Middle frontal gyrus (tissue), 1 donor: ENCODE measurements at regions not wholly inside any gene's neighbourhood (a gene's known extent, or its start where the extent isn't known, plus 50 kb on each side); places are given as distances from the start of the nearest gene placed in this dataset.
"Not testable (repeated sequence)": the region's sequence is repeated elsewhere in the genome, so short reads cannot be mapped to it uniquely, and the experiment has no call there.

Experiments
- DNase-seq: peaks from one replicate; pipeline ENCODE4 v3.0.0-alpha.2; 2015; ENCODE audit warnings: low spot score; ENCODE audit errors: extremely low spot score

- DNase-seq: no peak
Measured at GRCh38 chr5:173496129-173496882, 120.1 kb downstream of the BOD1 start.

GRCh38 chr5:173495225-173495904, 121.1 kb downstream of the BOD1 start:
- DNase-seq: no peak

- no peak for DNase-seq
Measured at GRCh38 chr5:173494446-173494845, 122.0 kb downstream of the BOD1 start.

- no peak for DNase-seq
Measured at GRCh38 chr5:173493846-173494245, 122.6 kb downstream of the BOD1 start.

GRCh38 chr5:173493040-173493439, 123.4 kb downstream of the BOD1 start:
- no peak for DNase-seq

GRCh38 chr5:173490681-173491080, 125.8 kb downstream of the BOD1 start:
- DNase-seq: no peak

- no peak for DNase-seq
Measured at GRCh38 chr5:173488144-173488543, 128.3 kb downstream of the BOD1 start.

- DNase-seq: no peak
Measured at GRCh38 chr5:173487300-173487699, 129.2 kb downstream of the BOD1 start.

- no peak for DNase-seq
Measured at GRCh38 chr5:173486355-173487225, 129.9 kb downstream of the BOD1 start.

GRCh38 chr5:173484569-173484968, 131.9 kb downstream of the BOD1 start:
- DNase-seq: no peak

GRCh38 chr5:173483599-173483998, 132.9 kb downstream of the BOD1 start:
- not testable (repeated sequence) for DNase-seq

- no peak for DNase-seq
Measured at GRCh38 chr5:173483160-173483559, 133.3 kb downstream of the BOD1 start.

- DNase-seq: no peak
Measured at GRCh38 chr5:173481821-173482220, 134.6 kb downstream of the BOD1 start.

- DNase-seq: no peak
Measured at GRCh38 chr5:173480896-173481295, 135.6 kb downstream of the BOD1 start.

GRCh38 chr5:173479711-173480110, 136.7 kb downstream of the BOD1 start:
- no peak for DNase-seq

- DNase-seq: no peak
Measured at GRCh38 chr5:173477345-173478040, 139.0 kb downstream of the BOD1 start.

GRCh38 chr5:173475780-173476179, 140.7 kb downstream of the BOD1 start:
- DNase-seq: no peak

- no peak for DNase-seq
Measured at GRCh38 chr5:173474881-173475287, 141.6 kb downstream of the BOD1 start.

GRCh38 chr5:173473288-173473687, 143.2 kb downstream of the BOD1 start:
- DNase-seq: no peak

- DNase-seq: no peak
Measured at GRCh38 chr5:173472784-173473278, 143.6 kb downstream of the BOD1 start.

- peak; percentile 86 for DNase-seq
Measured at GRCh38 chr5:173472164-173472563, 143.9 kb upstream of the STC2 start.
